GM12878 (cell line): ENCODE measurements at regions not wholly inside any gene's neighbourhood (a gene's known extent, or its start where the extent isn't known, plus 50 kb on each side); places are given as distances from the start of the nearest gene placed in this dataset.

Experiments
- BACH1 ChIP-seq: fragments of 450-650 bp; IDR thresholded peaks from 2 replicates; pipeline ENCODE4 v1.6.1; 2017; ENCODE audit warnings: mild to moderate bottlenecking, borderline replicate concordance
- BHLHE40 ChIP-seq, 2 experiments: fragments of 450-650 bp in 1 of 2; IDR thresholded peaks; 2 replicates each; pipeline ENCODE4 v1.6.1; 2011 to 2017; ENCODE audit warnings: low read depth in 2 of 2, borderline replicate concordance in 1 of 2, improper control_type of control experiment in 1 of 2, low read length in 1 of 2, mild to moderate bottlenecking in 1 of 2
- CBX5 ChIP-seq: sonication (generic); IDR thresholded peaks from 2 replicates; pipeline ENCODE4 v1.6.1; 2016; ENCODE audit warnings: low read depth, moderate library complexity, mild to moderate bottlenecking, inconsistent platforms
- EED ChIP-seq: sonication (generic); IDR thresholded peaks from 2 replicates; pipeline ENCODE4 v1.6.1; 2016; ENCODE audit warnings: antibody characterized with exemption, low read depth
- ESRRA ChIP-seq: IDR thresholded peaks from 2 replicates; pipeline ENCODE4 v1.6.1; 2012; ENCODE audit warnings: mild to moderate bottlenecking, low read length, improper control_type of control experiment
- EZH2 ChIP-seq: IDR thresholded peaks from 2 replicates; pipeline ENCODE4 v1.6.1; 2012; ENCODE audit warnings: low read depth, mild to moderate bottlenecking, control low read depth, inconsistent platforms, low read length, borderline replicate concordance; ENCODE audit not compliant: control insufficient read depth
- FOXK2 ChIP-seq: fragments of 450-650 bp; IDR thresholded peaks from 2 replicates; pipeline ENCODE4 v1.6.1; 2017; ENCODE audit warnings: mild to moderate bottlenecking, moderate library complexity
- HDAC6 ChIP-seq: fragments of 200-600 bp; sonication (generic); IDR thresholded peaks from one replicate; pipeline ENCODE4 v1.8.0; 2017; ENCODE audit warnings: antibody characterized with exemption; ENCODE audit not compliant: unreplicated experiment
- IRF4 ChIP-seq: IDR thresholded peaks from 2 replicates; pipeline ENCODE4 v1.6.1; 2011; ENCODE audit warnings: low read depth, low read length
- MEF2A ChIP-seq: IDR thresholded peaks from 2 replicates; pipeline ENCODE4 v1.6.1; 2011; ENCODE audit warnings: low read depth, mild to moderate bottlenecking, low read length, moderate library complexity; ENCODE audit not compliant: insufficient read depth
- MTA2 ChIP-seq: fragments of 450-650 bp; IDR thresholded peaks from 2 replicates; pipeline ENCODE4 v1.6.1; 2016; ENCODE audit warnings: low read depth, mild to moderate bottlenecking, moderate library complexity
- NR2C1 ChIP-seq: fragments of 450-650 bp; IDR thresholded peaks from 2 replicates; pipeline ENCODE4 v1.6.1; 2017; ENCODE audit warnings: antibody characterized with exemption, mild to moderate bottlenecking, moderate library complexity
- POLR2AphosphoS2 ChIP-seq: IDR thresholded peaks from 2 replicates; pipeline ENCODE4 v1.6.1; 2011; ENCODE audit warnings: low read depth, mild to moderate bottlenecking, low read length, improper control_type of control experiment, moderate library complexity
- SMC3 ChIP-seq: IDR thresholded peaks from 2 replicates; pipeline ENCODE4 v1.6.1; 2011; ENCODE audit warnings: low read length, improper control_type of control experiment, borderline replicate concordance
- SREBF1 ChIP-seq: IDR thresholded peaks from 2 replicates; pipeline ENCODE4 v1.6.1; 2012; ENCODE audit warnings: mild to moderate bottlenecking, low read length
- TCF7 ChIP-seq: IDR thresholded peaks from 2 replicates; pipeline ENCODE4 v1.6.1; 2014; ENCODE audit warnings: antibody characterized with exemption, borderline replicate concordance
- WRNIP1 ChIP-seq: IDR thresholded peaks from 2 replicates; pipeline ENCODE4 v1.6.1; 2011; ENCODE audit warnings: low read depth, low read length, improper control_type of control experiment, borderline replicate concordance
- YY1 ChIP-seq: IDR thresholded peaks from 2 replicates; pipeline ENCODE4 v1.6.1; 2011; ENCODE audit warnings: low read depth, mild to moderate bottlenecking, low read length
- TF ChIP-seq, protein P1 (sequence below): IDR thresholded peaks from 2 replicates; pipeline ENCODE4 v1.6.1; 2012; ENCODE audit warnings: low read depth, low read length, improper control_type of control experiment
- TF ChIP-seq, protein P2 (sequence below): fragments of 450-650 bp; conservative IDR thresholded peaks from 2 replicates; pipeline ENCODE4 v1.6.1; 2017; ENCODE audit warnings: mild to moderate bottlenecking, moderate library complexity
- TF ChIP-seq, protein P3 (sequence below): fragments of 450-650 bp; formaldehyde crosslinking; IDR thresholded peaks from 2 replicates; pipeline ENCODE4 v1.4.0; 2022; ENCODE audit warnings: mild to moderate bottlenecking, moderate library complexity
- TF ChIP-seq, protein P4 (sequence below): fragments of 150-350 bp; IDR thresholded peaks from 2 replicates; pipeline ENCODE4 v1.6.1; 2016; ENCODE audit warnings: low read depth, low read length

DNA sequence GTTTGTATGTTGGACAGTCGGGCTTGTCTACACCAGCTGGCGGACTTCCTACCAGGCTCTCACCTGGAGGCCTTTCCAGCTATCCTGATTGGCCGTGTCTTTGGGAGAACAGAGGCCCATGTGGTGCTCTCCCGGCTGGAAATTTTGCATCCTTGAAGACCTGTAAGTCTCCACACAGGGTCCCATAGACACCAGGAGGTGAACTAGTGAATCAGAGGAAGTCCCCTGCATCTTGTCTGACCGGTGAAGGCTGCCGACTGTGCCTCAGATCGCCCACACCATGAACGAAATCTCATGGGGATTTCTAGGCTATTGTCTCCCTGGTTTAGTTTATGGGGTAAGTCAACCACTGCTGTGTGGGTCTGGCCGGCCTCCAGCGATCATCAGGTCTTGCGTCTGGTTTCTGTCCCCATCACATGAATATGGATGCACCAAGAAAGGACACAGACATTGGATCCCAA, 108.4 kb upstream of the LYZL2 start (continued):
- no peak for TF ChIP-seq NR2C1
- peak; percentile 50; the same call in 1 of the 2 replicates for TF ChIP-seq EED
- TF ChIP-seq TCF7: no peak
- no peak for TF ChIP-seq HDAC6
- no peak for TF ChIP-seq POLR2AphosphoS2
- no peak for TF ChIP-seq WRNIP1
- TF ChIP-seq SREBF1: no peak
- TF ChIP-seq SMC3: no peak
- TF ChIP-seq, protein P1, sequence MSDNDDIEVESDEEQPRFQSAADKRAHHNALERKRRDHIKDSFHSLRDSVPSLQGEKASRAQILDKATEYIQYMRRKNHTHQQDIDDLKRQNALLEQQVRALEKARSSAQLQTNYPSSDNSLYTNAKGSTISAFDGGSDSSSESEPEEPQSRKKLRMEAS: no peak
- no peak for TF ChIP-seq ESRRA
- TF ChIP-seq MEF2A: peak; percentile 65; the same call in 1 of the 2 replicates
- TF ChIP-seq, protein P2, sequence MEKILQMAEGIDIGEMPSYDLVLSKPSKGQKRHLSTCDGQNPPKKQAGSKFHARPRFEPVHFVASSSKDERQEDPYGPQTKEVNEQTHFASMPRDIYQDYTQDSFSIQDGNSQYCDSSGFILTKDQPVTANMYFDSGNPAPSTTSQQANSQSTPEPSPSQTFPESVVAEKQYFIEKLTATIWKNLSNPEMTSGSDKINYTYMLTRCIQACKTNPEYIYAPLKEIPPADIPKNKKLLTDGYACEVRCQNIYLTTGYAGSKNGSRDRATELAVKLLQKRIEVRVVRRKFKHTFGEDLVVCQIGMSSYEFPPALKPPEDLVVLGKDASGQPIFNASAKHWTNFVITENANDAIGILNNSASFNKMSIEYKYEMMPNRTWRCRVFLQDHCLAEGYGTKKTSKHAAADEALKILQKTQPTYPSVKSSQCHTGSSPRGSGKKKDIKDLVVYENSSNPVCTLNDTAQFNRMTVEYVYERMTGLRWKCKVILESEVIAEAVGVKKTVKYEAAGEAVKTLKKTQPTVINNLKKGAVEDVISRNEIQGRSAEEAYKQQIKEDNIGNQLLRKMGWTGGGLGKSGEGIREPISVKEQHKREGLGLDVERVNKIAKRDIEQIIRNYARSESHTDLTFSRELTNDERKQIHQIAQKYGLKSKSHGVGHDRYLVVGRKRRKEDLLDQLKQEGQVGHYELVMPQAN: no peak
- TF ChIP-seq YY1: no peak
- no peak for TF ChIP-seq EZH2
- TF ChIP-seq BHLHE40 (IDR thresholded peaks at IDR 0.05; ENCODE audit: borderline replicate concordance in 1 of 2, low read depth in 2 of 2, low read length in 1 of 2): peak in 1 of 2 experiments; percentile 60; a peak in 3 of 4 replicates
- 0 out of 2 replicates have a peak, but pooled peaks have one; percentile 58 for TF ChIP-seq CBX5
- TF ChIP-seq IRF4: no peak; the same call in 1 of the 2 replicates
- no peak for TF ChIP-seq BACH1
- TF ChIP-seq, protein P3, sequence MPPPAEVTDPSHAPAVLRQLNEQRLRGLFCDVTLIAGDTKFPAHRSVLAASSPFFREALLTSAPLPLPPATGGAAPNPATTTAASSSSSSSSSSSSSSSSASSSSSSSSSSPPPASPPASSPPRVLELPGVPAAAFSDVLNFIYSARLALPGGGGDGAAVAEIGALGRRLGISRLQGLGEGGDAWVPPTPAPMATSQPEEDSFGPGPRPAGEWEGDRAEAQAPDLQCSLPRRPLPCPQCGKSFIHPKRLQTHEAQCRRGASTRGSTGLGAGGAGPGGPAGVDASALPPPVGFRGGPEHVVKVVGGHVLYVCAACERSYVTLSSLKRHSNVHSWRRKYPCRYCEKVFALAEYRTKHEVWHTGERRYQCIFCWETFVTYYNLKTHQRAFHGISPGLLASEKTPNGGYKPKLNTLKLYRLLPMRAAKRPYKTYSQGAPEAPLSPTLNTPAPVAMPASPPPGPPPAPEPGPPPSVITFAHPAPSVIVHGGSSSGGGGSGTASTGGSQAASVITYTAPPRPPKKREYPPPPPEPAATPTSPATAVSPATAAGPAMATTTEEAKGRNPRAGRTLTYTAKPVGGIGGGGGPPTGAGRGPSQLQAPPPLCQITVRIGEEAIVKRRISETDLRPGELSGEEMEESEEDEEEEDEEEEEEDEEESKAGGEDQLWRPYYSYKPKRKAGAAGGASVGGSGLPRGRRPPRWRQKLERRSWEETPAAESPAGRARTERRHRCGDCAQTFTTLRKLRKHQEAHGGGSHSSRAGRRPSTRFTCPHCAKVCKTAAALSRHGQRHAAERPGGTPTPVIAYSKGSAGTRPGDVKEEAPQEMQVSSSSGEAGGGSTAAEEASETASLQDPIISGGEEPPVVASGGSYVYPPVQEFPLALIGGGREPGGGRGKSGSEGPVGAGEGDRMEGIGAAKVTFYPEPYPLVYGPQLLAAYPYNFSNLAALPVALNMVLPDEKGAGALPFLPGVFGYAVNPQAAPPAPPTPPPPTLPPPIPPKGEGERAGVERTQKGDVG (CRISPR knock-in tag): no peak
- TF ChIP-seq, protein P4, sequence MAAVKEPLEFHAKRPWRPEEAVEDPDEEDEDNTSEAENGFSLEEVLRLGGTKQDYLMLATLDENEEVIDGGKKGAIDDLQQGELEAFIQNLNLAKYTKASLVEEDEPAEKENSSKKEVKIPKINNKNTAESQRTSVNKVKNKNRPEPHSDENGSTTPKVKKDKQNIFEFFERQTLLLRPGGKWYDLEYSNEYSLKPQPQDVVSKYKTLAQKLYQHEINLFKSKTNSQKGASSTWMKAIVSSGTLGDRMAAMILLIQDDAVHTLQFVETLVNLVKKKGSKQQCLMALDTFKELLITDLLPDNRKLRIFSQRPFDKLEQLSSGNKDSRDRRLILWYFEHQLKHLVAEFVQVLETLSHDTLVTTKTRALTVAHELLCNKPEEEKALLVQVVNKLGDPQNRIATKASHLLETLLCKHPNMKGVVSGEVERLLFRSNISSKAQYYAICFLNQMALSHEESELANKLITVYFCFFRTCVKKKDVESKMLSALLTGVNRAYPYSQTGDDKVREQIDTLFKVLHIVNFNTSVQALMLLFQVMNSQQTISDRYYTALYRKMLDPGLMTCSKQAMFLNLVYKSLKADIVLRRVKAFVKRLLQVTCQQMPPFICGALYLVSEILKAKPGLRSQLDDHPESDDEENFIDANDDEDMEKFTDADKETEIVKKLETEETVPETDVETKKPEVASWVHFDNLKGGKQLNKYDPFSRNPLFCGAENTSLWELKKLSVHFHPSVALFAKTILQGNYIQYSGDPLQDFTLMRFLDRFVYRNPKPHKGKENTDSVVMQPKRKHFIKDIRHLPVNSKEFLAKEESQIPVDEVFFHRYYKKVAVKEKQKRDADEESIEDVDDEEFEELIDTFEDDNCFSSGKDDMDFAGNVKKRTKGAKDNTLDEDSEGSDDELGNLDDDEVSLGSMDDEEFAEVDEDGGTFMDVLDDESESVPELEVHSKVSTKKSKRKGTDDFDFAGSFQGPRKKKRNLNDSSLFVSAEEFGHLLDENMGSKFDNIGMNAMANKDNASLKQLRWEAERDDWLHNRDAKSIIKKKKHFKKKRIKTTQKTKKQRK: no peak
- peak; percentile 56; the same call in 1 of the 2 replicates for TF ChIP-seq MTA2
- TF ChIP-seq FOXK2: no peak
